NB4 (cell line): ENCODE measurements at regions not wholly inside any gene's neighbourhood (a gene's known extent, or its start where the extent isn't known, plus 50 kb on each side); places are given as distances from the start of the nearest gene placed in this dataset.

ENCODE experiments used
- CTCF ChIP-seq: IDR thresholded peaks from one replicate; pipeline ENCODE4 v1.5.1; 2012; ENCODE audit warnings: low read depth, low read length
- POLR2A ChIP-seq: IDR thresholded peaks from 2 replicates; pipeline ENCODE4 v1.6.1; 2011; ENCODE audit warnings: mild to moderate bottlenecking; ENCODE audit not compliant: insufficient read length; ENCODE audit errors: extremely low read depth

GRCh38 chr4:13906727-13907126 is 279.2 kb upstream of the BOD1L1 start:
- TF ChIP-seq CTCF: no peak
- no peak for TF ChIP-seq POLR2A
